AG08396 (cell line): ENCODE measurements at regions not wholly inside any gene's neighbourhood (a gene's known extent, or its start where the extent isn't known, plus 50 kb on each side); places are given as distances from the start of the nearest gene placed in this dataset.
"Not testable (repeated sequence)": the region's sequence is repeated elsewhere in the genome, so short reads cannot be mapped to it uniquely, and the experiment has no call there.

Source experiments
- DNase-seq: peaks from one replicate; pipeline ENCODE4 v3.0.0; 2012; ENCODE audit warnings: low spot score, mixed read lengths

DNA sequence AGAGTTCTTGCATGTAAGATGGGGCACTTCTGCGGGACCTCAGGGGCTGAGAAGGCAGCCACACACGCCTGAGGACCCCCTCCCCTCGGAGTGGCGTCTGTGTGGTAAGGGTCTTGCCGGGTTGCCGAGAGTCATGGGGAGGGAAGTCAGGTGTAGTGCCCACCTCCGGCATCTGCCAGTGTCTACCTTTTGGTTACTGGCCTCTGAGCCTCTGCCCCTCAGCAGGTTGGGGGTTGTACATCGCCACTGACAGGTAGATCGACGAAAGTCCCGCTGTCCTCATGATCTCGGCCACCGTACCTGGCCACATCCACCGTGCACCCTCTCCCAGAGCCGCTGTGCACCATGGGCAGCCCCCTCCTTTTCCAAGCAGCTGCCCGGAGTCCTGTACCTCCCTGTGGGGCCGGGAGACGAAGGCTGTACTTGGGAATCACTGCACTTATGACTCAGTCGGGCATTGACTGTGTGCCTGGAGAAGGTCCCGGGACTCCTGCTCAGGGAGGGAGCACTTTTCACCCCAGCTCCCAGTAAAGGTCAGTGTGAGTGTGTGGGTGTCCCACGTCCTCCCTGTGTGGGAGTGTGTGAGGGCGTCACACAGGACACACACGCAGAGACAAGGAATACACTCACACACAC, 332.4 kb upstream of the MYT1L start:
- DNase-seq, result no peak

DNA sequence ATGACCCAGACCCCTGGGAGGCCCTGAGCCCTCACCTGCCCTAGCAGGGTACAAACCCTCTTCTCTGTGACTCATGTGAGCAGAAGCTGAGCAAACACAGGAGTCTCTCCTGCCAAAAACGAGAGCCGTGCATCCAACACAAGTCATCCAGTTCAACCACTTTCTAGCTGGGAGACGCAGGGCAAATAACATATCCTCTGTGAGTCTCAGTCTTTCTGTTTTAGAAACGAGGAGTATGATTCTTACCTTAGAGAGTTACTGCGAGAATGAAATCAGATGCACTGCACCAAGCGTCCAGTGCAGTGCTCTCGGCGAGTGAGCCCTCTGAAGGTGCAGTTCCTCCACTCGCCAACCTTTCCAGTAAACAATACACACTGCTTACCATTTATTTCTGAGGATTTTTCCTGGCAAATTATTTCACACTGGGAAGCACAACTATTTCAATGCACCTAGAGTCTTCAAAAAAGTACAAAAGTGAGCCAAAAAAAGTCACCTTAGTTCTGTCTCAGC, 331.8 kb upstream of the MYT1L start:
- no peak for DNase-seq

DNA sequence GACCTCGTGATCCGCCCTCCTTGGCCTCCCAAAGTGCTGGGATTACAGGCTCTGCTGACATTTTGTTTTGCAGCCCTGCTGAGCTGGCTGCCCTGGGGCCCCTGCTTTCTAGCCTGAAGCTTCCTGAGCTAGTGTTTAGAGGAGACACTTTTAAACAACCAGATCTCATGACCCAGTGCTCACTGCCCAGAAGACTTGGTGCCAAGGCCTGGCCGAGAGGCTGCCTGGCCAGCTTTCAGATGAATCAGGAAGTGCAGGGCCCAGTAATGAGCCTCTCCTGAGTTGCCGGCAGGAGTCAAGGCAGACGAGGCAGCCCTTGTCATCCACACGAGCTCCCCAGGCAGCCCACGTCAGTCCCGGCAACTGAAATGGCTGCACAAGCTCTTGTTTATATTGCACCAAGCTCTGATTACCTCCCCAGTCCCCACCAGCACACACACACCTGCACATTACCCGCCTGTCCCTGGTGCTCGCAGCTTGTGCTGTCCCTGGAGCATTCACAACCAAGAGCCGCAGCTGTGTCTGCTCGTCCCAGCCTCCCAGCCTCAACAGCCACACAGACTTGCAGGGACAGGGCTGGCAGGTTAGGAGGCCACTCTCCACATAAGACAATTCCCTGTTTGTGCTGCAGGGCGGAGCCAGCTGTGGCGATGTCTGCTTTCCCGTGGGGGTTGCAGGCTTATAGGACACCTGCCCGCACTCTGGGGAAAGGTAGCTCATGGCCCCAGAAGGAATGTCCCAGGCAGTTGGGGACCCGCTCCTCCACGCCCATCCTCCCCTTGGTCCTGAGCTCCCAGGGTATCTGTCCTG, 331.2 kb upstream of the MYT1L start:
- no peak for DNase-seq

DNA sequence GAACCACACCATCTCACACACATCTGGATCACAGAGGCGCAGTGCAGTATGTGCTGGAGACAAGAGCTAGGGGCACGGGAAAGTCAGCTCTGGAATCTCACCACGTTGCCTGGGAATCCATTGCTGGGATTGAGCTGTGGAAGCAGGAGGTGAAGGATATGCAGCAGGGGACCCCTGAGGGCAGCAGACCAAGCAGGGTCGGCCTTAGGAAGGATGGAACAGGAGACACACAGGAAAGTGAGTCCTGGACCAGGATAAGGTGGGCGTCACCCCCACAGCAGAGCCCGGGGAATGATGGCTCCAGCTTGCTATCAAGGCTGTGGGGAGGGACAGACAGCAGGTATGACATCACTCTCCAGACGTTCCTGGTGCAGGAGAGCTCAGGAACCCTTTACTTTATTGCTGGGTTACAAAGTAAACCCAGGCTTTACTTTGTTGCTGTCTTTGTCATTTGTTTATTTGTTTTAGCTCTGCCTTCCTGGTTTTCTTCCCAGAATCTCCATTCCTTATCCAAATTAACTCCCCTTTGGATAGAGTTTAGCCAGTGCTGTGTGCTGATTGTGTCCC, 329.8 kb upstream of the MYT1L start:
- no peak for DNase-seq

DNA sequence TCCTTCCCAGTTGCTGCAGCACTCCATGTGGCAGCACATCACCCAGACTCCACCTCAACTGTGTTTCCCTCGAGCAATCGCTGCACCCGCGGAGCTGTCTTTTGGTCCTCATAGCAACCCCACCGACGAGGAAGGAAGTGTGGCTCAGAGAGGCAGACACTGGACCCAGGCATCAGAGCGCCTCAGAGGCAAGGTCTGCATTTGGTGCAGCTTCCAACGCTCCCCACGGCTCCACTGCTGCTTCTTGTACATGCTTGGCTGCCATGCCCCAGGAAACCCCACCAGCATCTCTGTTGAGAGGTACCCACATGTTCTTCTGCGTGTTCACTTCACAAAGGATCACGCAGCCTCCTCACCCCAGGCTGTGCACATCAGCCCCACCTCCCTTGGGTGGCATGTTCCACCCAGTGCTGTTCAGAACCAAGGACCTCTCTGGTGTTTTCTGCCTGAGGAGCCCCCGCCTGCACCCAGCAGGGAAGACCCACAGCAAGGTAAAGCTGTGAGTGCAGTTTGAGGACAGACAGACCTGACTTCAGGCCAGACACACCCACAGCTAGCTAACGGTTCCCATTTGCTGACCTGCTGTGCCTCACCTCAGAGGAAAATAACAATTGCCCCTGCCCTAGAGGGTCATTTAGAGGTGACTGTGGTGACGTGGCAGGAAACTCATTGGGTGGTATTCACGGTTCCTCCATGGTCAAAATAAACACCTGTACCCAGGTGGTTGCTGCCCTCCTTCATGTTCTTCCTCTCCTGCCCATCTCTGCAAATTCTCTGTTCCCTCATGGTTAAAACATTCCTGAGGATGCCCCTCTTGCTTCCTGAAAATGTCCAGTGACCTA, 326.3 kb upstream of the MYT1L start:
- no peak for DNase-seq

DNA sequence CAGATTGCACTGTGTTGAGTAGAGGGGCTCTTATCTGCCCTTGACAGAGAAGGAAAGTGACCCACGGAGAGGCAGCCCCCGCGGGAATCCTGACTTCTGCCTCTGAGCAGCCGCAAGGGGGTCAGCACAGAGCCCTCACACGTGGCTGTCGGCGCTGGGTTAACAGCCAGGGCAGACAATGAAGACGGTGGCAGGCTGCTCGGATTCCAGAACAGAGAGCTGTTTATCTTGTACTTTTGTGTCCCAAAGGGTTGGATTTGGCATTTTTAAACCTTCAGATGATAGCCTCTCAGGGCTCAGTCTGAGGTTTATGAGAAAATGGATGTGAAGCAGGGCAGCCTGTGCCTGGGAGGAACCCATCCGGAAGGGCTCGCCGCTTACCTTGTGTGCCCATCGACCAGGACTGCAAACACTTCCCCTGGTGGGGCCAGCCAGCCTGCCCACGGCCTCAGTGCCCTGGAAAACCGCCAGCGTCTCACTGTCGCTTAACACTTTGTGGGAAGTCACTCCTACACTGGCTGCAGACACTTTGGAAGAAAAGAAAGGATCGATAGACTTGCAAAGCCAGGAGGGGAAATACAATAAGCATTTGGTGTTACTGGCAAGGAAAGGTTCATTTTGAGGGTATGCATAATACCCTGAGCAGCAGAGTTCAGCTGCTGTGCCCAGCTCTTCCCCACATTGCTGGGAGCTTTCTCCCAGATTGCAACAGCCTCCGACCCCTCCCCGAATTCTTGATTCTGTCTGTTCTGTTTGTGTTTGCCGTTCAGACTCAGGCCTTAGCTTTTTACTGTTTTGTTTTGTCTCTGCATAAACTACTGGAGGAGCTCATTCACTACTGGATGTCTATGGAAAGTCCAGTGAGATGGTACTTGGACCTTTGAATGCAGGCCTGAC, 325.3 kb upstream of the MYT1L start:
- no peak for DNase-seq

DNA sequence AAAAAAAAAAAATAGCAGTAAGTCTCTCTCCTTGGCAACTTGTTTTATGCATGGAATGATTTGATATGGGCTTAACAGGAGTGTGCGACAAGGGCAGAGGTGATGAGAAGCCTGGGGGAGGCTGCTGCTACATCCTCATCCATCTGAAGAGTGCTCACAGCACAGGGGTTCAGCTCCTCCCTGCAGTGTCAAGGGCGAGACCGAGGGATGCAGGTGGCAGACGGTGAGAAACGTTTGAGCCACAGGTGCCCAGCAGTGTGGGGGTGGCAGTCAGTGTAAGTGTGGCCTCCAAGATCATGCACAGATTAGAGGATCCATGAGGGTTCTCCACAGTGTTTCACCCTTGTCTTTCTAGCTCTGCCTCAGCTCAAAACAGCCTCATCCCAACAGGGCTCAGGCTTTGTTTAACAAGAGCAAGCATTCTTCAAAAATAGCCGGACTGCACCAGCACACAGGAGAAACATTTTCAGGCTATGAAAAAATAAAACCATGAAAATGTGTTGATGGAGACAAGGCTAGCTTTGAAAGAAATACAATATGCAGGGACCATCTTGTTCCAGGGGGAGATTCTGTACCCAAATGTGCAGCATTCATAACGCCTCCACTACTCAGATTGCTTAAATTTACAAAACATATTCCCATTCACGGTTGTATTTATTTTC, 324.5 kb upstream of the MYT1L start:
- DNase-seq, result no peak

DNA sequence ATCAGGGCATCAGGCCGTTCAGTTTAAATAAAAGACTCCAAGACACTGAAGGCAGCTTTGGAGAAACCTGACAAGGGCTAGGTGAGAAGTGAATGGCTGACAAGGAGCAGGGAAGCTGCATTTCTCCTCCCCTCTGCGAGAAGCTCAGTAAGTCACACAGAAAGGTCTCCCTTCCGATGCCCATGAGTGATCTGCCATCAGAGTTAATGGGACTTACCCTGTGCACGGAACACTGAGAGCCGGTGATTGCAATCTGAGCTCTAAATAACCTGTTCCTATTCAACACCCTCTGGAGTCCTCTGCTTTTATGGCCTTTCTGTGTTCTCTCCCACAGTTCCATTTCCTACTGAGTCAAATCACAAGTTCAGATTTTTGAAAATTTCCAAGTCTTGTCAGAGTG, 322.2 kb upstream of the MYT1L start:
- no peak for DNase-seq

DNA sequence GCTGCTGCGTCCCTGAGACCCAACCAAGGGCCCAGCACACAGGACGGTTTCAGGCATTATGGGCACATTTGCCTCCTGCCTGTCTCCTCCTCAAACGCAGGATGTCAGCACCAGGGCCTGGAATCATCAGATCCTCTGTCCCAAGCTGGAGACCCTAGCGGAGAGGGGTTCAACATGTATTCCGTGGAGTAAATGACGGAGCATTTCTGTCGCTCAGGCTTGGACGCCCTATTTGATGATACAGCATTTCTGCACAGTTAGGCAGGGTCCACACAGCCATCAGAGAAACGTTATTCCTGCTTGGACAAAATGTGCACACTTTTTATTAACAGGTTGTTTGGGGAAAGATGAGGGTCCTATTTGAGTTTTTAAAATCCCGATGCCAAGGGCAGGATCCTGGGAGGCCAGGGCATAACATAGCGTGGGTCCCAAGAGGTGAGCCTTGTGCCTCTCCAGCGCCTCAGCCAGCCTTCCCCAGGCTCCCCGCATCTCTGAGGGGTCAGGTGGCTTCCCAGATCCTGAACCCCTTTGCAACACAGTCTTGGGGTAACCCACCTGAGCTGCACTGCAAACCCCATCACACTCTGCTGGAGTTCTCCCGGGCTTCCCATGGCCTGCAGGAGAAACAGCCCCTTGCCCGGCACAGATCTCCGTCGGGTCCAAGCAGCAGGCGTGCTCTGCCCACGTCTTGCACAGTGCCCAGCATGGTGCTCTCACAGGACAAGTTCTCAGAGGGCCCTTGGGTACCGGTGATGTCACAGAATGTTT, 319.7 kb upstream of the MYT1L start:
- no peak for DNase-seq

DNA sequence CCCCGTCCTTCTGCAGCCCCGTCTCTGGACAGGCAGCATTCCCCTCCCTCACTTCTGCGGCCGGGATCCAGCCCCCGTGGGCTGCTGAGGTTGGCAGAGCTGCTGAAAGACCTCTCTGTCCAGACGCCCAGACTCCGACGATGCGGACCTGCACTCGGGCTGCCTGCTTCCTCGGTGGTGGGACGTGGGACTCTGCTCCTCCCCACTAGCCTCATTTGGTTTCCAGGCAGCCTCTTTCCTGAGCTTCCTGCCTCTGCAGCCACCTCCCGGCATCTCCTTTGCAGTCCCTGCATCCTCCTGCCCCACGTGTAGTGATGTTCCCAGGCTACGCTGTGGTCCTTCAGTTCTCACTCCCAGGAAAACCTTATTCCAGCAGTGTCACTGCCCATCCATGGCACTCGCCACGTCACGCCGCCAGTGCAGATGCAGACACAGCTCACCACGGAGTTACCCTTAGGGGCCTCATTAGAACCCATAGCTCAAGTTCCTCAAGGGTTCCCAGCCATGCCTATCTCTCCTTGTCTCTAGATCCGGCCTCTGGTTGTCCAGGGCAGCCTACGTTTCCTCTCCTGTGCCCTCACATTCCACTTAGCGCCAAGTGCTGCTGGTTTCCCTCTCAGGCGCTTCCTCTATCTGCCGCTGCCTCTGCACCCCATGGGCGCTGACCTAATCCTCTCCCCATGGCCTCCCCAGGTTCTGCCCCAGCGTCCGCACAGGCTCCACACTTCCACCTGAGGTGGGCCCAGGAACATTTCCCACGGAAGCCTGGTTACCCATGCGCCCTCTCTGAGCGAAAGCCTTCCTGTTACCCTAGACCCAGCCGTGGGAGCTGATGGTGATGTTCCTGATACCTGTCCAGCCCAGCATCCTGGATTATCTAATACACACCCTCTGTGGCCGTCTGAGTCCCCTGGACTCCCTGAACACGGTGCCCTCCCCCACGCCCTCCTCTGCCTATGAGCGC, 318.3 kb upstream of the MYT1L start:
- DNase-seq, result no peak

DNA sequence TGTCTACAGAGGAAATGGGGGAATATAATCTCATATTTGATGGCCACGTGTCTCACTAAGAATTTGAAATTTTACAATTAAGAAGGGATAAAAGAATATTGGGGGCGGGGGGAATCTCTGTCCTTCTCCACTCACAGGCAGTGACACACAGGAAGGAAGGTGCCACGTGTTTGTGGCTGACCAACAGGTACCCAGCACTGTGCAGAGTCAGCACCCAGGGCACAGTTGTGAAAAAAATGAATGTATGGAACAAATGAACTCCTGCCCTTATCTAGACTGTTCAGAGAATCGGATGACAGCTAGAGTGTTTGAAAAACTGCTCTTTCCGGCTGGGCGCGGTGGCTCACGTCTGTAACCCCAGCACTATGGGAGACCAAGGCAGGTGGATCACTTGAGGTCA, 317.0 kb upstream of the MYT1L start:
- DNase-seq, result no peak

DNA sequence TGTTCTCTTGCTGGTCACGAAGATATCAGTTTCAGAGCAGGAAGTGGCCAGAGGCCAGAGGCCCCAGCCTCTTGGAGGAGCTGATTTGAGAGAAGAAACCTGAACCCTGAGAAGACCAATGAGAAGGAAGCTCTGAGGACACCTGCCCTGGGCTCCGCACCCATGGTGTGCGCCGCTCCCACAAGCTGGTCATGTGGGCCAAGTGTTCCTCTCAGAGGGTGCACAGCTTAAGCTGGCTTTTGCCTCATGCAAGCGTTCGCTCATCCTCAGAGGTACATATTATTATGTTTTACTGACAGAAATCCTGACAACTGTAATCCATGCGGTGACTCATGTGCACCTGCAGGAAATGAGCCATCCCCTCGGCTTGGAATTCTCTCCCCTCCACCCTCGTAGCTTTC, 316.1 kb upstream of the MYT1L start:
- no peak for DNase-seq

DNA sequence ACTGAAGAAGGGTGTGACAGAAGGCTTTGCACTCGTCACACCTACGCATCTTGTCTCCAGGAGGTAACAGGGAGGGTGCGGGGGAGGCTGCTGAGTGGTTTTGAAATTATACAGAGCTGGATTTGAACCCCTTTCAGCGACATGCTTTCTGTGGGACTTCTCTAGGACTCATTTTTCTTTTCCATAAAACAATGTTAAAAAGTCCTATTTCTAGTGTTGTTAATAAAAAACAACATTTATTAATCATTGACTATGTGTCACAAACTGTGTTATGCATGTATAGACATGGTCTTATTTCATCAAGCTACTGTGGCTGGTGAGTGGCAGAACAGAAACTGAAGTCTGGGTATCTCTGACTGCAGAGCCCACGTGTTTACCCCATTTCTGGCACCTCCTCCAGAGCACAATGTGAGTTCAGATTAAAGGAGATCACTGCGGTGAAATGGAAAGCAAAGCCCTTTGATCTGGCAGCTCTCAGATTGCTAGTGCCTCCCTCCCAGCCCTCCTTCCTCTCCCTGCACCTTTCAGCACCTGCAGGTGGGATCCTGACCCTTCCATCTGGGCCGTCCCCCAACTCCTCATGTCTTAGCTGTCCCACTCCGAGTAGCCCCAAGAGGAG, 315.5 kb upstream of the MYT1L start:
- no peak for DNase-seq

DNA sequence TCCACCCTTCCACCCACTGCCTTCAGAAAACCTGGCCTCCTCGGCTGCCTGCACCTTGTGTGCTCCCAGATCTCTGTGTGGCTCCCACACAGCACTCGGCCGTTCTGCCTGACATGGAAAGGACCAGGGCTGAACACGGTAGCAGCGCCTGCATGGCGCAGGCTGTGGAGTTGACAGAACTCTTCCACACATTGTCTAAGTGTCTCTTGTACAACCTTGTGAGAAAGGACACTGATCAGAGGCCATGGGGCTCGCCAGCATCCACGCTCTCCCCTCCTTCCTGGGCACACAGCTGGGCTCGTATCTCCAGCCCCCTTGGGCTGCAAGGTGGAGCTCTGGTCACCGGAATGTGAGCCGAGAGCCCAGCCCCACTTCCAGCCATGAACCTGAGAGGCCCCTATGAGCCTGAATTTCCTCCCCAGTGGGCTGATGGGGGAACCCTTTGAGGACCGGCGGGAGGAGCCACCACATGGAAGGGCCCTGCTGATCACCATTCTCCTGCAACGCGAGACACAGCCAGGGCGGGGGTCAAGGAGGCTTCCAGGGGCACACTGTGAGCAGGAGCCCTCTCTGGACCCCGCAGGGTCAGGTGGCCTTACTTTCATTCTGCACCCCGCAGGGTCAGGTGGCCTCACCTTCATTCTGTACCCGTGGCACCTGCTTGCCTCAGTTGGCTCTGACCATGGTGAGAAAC, 314.2 kb upstream of the MYT1L start:
- DNase-seq, result no peak

DNA sequence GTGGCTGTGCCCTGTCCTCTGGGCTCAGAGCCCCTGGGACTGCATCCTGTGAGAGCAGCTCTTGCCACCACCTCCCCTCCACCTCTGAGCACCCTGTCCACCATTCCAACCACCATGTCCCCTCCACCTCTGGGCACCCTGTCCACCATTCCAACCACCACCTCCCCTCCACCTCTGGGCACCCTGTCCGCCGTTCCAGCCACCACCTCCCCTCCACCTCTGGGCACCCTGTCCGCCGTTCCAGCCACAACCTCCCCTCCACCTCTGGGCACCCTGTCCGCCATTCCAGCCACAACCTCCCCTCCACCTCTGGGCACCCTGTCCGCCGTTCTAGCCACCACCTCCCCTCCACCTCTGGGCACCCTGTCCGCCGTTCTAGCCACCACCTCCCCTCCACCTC, 313.7 kb upstream of the MYT1L start:
- not testable (repeated sequence) for DNase-seq

DNA sequence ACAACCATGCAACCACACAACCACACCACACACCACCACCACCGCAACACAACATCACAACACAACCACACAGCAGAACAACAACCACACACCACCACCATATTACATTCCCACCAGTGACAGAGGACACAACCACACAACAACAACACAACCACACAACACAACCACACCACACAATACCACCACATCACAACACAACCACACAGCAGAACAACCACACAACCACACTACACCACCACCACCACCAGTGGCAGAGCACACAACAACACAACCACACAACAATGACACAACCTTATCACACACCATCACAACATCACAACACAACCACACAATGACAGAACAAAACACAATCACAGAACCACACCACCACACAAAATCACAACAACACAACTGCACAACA, 313.0 kb upstream of the MYT1L start:
- DNase-seq, result no peak
